ENCODE measurements at regions not wholly inside any gene's neighbourhood (a gene's known extent, or its start where the extent isn't known, plus 50 kb on each side); places are given as distances from the start of the nearest gene placed in this dataset.

DNA sequence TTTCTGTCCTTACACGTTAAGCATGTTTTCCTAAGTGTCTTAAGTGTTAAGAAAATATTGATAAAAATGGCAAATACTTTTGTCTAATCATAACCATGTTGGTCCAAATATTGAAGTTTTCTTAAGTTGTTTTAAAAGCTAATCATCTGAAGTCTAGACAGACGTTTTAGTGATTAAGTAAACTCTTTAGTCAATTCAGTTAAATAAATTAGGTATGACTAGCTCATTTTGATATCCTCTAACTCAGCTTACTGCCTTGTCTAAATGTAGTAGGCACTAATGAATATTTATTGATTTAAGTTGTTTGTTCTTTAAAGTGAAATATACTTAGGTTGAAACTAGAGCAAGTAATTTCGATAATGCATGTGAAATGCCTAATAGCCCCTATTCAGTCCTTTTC is 471.8 kb upstream of the CHST9 start:
- H2BK15ac ChIP-seq (ENCODE audit: low read depth, low read length): no peak overlapping the region
- H3K4me1 Mint-ChIP-seq: peaks cover 13 to 15% of the 10 kb centered on the region in 2 experiments
- no peak overlapping the region for H2BK120ac ChIP-seq (ENCODE audit: low read depth, low read length, poor library complexity, severe bottlenecking)
- H2AFZ ChIP-seq (ENCODE audit: low read length): no peak overlapping the region
- no peak overlapping the region for H3K4me2 ChIP-seq (ENCODE audit: insufficient read depth, insufficient read length, low read length)
- no peak overlapping the region for H3T11ph ChIP-seq (ENCODE audit: low read length)
- no peaks in the 10 kb centered on the region for H3K9me3 ChIP-seq (ENCODE audit: control insufficient read depth, low read depth, low read length)
- H4K8ac ChIP-seq (replicated peaks; ENCODE audit: insufficient read length, low read depth, low read length): no peak overlapping the region
- H3K14ac ChIP-seq (ENCODE audit: insufficient read depth, low read length): no peak overlapping the region
- no peak overlapping the region for H3K27ac Mint-ChIP-seq
- H4K20me1 ChIP-seq (ENCODE audit: control insufficient read depth, insufficient read depth, insufficient read length): no peaks in the 10 kb centered on the region
- H3K4me1 ChIP-seq (ENCODE audit: insufficient read depth, low read length): peaks cover 6% of the 10 kb centered on the region; the same call in 1 of the 2 replicates
- DNase-seq: no peak
- no peaks in the 10 kb centered on the region for H3K27me3 Mint-ChIP-seq (ENCODE audit: low read depth)
- TF ChIP-seq, protein P1, sequence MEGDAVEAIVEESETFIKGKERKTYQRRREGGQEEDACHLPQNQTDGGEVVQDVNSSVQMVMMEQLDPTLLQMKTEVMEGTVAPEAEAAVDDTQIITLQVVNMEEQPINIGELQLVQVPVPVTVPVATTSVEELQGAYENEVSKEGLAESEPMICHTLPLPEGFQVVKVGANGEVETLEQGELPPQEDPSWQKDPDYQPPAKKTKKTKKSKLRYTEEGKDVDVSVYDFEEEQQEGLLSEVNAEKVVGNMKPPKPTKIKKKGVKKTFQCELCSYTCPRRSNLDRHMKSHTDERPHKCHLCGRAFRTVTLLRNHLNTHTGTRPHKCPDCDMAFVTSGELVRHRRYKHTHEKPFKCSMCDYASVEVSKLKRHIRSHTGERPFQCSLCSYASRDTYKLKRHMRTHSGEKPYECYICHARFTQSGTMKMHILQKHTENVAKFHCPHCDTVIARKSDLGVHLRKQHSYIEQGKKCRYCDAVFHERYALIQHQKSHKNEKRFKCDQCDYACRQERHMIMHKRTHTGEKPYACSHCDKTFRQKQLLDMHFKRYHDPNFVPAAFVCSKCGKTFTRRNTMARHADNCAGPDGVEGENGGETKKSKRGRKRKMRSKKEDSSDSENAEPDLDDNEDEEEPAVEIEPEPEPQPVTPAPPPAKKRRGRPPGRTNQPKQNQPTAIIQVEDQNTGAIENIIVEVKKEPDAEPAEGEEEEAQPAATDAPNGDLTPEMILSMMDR (conservative IDR thresholded peaks at IDR 0.05): no peak
- H4K5ac ChIP-seq (ENCODE audit: insufficient read length, low read depth, low read length): no peak overlapping the region
- H2AK5ac ChIP-seq (ENCODE audit: insufficient read length, low read length): no peak overlapping the region
- H3K4ac ChIP-seq (ENCODE audit: low read depth, low read length): no peak overlapping the region
- H3K79me1 ChIP-seq (ENCODE audit: insufficient read depth, low read depth, low read length, poor library complexity, severe bottlenecking): no peaks in the 10 kb centered on the region
- H3K56ac ChIP-seq (ENCODE audit: insufficient read length, low read depth, low read length): no peak overlapping the region
- no peaks in the 10 kb centered on the region for H3K9me3 Mint-ChIP-seq
- no peak overlapping the region for H3K4me3 Mint-ChIP-seq
- H2BK20ac ChIP-seq (ENCODE audit: low read depth, low read length, poor library complexity, severe bottlenecking): no peak overlapping the region
- H3K27ac ChIP-seq (ENCODE audit: insufficient read length, low read depth, low read length): no peak overlapping the region
- H3K9ac ChIP-seq (ENCODE audit: extremely low read depth, insufficient read length, low read length): no peak overlapping the region
- H2BK12ac ChIP-seq (ENCODE audit: insufficient read length, low read depth, low read length): no peak overlapping the region
- no peak overlapping the region for H2BK5ac ChIP-seq (ENCODE audit: insufficient read length, low read length)
- no peaks in the 10 kb centered on the region for H3K79me2 ChIP-seq (ENCODE audit: insufficient read depth, low read length)
- H3K23ac ChIP-seq (ENCODE audit: insufficient read length, low read depth, low read length): no peak overlapping the region
- no peaks in the 10 kb centered on the region for H3K23me2 ChIP-seq (ENCODE audit: insufficient read length, low read depth, low read length, poor library complexity, severe bottlenecking)
- H3K27me3 ChIP-seq (ENCODE audit: insufficient read depth, low read length): no peaks in the 10 kb centered on the region
- no peaks in the 10 kb centered on the region for H3K36me3 Mint-ChIP-seq (ENCODE audit: insufficient read depth in 1 of 3, low read depth in 3 of 3)
- no peak overlapping the region for H4K91ac ChIP-seq (ENCODE audit: insufficient read length, low read depth, low read length)
- no CpG with 5 or more reads among the region's 3 CpGs for WGBS (ENCODE audit: extremely low coverage, insufficient read length, low lambda C conversion rate)
- H3K18ac ChIP-seq (ENCODE audit: insufficient read length, low read depth, low read length): no peak overlapping the region
